Ascending aorta (tissue), 2 donors: ENCODE measurements at regions not wholly inside any gene's neighbourhood (a gene's known extent, or its start where the extent isn't known, plus 50 kb on each side); places are given as distances from the start of the nearest gene placed in this dataset.

Source experiments
- DNase-seq, 2 donors: peaks; one replicate each; pipeline ENCODE4 v3.0.0-alpha.2; 2019; ENCODE audit warnings: low spot score in 2 of 2
- H3K27ac ChIP-seq, 2 donors: fragments of 200-600 bp; sonication (generic); one replicate each; pipeline ENCODE4 v1.5.1; 2016 to 2017; ENCODE audit warnings: mild to moderate bottlenecking in 1 of 2
- H3K27me3 ChIP-seq: fragments of 200-600 bp; sonication (generic); one replicate; pipeline ENCODE4 v1.5.1; 2017
- H3K36me3 ChIP-seq, 2 donors: fragments of 200-600 bp; sonication (generic); one replicate each; pipeline ENCODE4 v1.5.1; 2016
- H3K4me1 ChIP-seq, 2 donors: fragments of 200-600 bp; sonication (generic); one replicate each; pipeline ENCODE4 v1.5.1; 2016 to 2017; ENCODE audit warnings: mild to moderate bottlenecking in 1 of 2
- H3K4me3 ChIP-seq, 2 donors: fragments of 200-600 bp; sonication (generic); one replicate each; pipeline ENCODE4 v1.5.1; 2016 to 2017; ENCODE audit warnings: mild to moderate bottlenecking in 1 of 2
- H3K9me3 ChIP-seq, 2 donors: fragments of 200-600 bp; sonication (generic); one replicate each; pipeline ENCODE4 v1.5.1; 2016
- intact Hi-C: fragments of 100-400 bp; cut with DNase I; formaldehyde crosslinking; loops from one replicate; pipeline ENCODE4 v1.15.1; 2023
- TF ChIP-seq, protein P1 (sequence below), 3 experiments: fragments of 200-600 bp in 2 of 3; fragments of 450-650 bp in 1 of 3; sonication (generic) in 2 of 3; IDR thresholded peaks; one replicate each; pipeline ENCODE4 v1.5.1; 2016 to 2019; ENCODE audit warnings: antibody characterized with exemption in 3 of 3, mild to moderate bottlenecking in 1 of 3, moderate library complexity in 1 of 3

DNA sequence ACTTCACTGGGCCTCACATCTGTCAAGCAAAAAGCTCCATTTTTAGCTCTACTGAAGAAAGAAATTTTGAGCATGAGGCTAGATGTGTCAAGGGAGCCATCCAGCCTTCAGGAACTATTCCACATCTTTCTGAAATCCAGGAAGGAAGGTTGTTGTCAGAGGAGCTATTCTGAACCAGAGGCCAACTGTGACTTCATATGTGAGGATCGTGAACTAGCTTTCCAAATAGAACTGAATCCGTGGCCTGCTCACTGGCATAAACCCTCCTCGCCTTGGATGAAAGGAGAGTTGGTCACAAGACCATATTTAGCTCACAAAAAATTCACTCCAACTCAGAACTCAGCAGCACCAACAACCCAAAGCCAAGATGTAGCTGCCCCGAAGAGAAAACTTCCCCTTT is 195.8 kb downstream of the FOXO1 start:
- TF ChIP-seq, protein P1, sequence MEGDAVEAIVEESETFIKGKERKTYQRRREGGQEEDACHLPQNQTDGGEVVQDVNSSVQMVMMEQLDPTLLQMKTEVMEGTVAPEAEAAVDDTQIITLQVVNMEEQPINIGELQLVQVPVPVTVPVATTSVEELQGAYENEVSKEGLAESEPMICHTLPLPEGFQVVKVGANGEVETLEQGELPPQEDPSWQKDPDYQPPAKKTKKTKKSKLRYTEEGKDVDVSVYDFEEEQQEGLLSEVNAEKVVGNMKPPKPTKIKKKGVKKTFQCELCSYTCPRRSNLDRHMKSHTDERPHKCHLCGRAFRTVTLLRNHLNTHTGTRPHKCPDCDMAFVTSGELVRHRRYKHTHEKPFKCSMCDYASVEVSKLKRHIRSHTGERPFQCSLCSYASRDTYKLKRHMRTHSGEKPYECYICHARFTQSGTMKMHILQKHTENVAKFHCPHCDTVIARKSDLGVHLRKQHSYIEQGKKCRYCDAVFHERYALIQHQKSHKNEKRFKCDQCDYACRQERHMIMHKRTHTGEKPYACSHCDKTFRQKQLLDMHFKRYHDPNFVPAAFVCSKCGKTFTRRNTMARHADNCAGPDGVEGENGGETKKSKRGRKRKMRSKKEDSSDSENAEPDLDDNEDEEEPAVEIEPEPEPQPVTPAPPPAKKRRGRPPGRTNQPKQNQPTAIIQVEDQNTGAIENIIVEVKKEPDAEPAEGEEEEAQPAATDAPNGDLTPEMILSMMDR (IDR thresholded peaks at IDR 0.05) = no peak
- Histone ChIP-seq H3K36me3 (no peaks in the 10 kb centered on the region), H3K4me1 (peaks cover 8 to 14% of the 10 kb centered on the region in 2 donors), H3K27me3 (no peaks in the 10 kb centered on the region), H3K9me3 (no peaks in the 10 kb centered on the region), H3K4me3 (no peak overlapping the region), H3K27ac (peak overlapping the region; percentile 90)
- intact Hi-C loops = loop anchor here (2.0 to 5.0 kb wide), 4 partner anchors 194 to 348 kb away; no protein-coding TSS in a partner anchor
- peak in 1 of 2 donors; percentile 88 for DNase-seq

DNA sequence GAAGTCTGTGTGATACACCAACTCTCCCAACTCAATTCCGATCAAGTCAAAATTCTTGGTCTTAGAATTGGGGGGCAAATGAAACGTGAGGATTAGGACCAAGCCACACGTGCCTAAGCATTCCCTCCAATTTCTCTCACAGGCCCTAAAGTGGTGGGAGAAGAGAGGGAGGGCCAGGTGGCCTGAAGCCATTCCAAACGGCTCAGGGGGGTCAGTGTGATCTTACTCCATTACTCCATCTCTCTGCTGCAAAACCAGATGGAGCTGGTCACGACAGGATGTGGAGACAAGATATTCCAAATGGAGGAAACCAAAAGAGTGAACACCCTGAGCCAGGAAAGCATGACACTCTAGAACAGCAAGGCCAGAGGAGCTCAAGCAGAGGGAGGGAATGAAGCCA is 195.4 kb downstream of the FOXO1 start:
- DNase-seq = peak in 1 of 2 donors; percentile 61
- no peaks in the 10 kb centered on the region for H3K27me3 ChIP-seq
- H3K4me3 ChIP-seq = no peak overlapping the region
- TF ChIP-seq, protein P1 (IDR thresholded peaks at IDR 0.05) = no peak
- peaks cover 8 to 16% of the 10 kb centered on the region in 2 donors for H3K4me1 ChIP-seq
- no peaks in the 10 kb centered on the region for H3K9me3 ChIP-seq
- no peaks in the 10 kb centered on the region for H3K36me3 ChIP-seq
- peak overlapping the region; percentile 90 for H3K27ac ChIP-seq
- intact Hi-C loops = loop anchor here (2.0 to 5.0 kb wide), 4 partner anchors 194 to 349 kb away; no protein-coding TSS in a partner anchor

DNA sequence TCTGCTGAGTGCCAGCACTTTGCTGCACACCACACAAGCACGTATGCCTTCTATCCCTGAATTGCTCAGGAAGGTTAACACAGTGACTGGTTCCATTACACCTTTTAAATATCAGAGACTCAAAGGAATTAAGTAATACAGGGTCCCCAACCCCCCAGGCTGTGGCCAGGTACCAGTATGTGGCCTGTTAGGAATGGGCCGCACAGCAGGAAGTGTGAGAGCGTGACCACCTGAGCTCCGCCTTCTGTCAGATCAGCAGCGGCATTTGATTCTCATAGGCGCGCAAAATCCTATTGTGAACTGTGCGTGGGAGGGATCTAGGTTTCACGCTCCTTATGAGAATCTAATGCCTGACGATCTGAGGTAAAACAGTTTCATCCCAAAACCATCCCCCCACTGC is 194.5 kb downstream of the FOXO1 start:
- TF ChIP-seq, protein P1 (IDR thresholded peaks at IDR 0.05) = no peak
- H3K4me1 ChIP-seq = peaks cover 8 to 25% of the 10 kb centered on the region in 2 donors
- H3K9me3 ChIP-seq = no peaks in the 10 kb centered on the region
- H3K27ac ChIP-seq = peak overlapping the region; percentile 90
- no peaks in the 10 kb centered on the region for H3K36me3 ChIP-seq
- H3K27me3 ChIP-seq = no peaks in the 10 kb centered on the region
- intact Hi-C loops = loop anchor here (2.0 to 5.0 kb wide), 4 partner anchors 193 to 350 kb away; no protein-coding TSS in a partner anchor
- no peak overlapping the region for H3K4me3 ChIP-seq
- DNase-seq = peak in 1 of 2 donors; percentile 51

DNA sequence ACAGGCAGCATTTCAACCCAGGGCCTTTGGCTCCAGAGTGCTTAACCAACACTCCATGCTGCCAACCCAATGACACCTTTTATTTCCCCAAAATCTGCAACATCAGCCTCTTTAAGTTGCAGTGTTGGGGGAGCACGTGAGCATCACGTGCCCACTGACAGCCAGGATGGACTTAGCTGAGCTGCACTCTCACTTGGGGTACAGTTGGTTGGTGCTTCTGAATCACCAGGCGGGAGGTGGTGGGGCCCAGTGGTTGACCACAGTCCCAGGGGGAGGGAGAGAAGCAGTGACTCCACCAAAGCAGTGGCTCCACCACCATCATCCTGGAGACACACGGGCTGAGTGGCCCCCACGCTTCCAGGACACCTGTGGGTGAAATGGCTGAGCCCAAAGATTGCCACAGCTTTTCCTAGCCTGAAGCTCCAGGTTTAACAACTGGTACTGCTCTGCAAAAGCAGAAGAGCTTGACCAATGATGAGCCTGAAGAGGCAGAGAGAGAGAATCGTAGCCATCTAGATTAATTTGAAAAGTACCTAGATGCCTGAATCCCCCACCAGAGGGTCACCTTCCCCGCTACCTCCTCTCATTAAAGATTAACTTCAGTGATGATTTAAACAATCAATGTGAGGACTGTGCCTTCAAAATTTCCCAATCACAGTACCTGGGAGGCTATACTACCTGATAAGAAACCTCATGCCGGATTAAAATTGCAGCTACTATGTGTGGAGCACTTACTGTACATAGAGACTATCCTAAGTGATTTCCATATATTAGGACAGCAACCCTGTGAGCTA is 193.8 kb downstream of the FOXO1 start:
- intact Hi-C loops = loop anchor here (5.0 kb wide), 3 partner anchors 200 to 350 kb away; no protein-coding TSS in a partner anchor
- no peak overlapping the region for H3K4me3 ChIP-seq
- peaks cover 14 to 32% of the 10 kb centered on the region in 2 donors for H3K4me1 ChIP-seq
- H3K27me3 ChIP-seq = no peaks in the 10 kb centered on the region
- TF ChIP-seq, protein P1 (IDR thresholded peaks at IDR 0.05) = no peak
- peak overlapping the region; percentile 90 for H3K27ac ChIP-seq
- no peaks in the 10 kb centered on the region for H3K36me3 ChIP-seq
- no peaks in the 10 kb centered on the region for H3K9me3 ChIP-seq
- peak in 1 of 2 donors; percentile 52 for DNase-seq

DNA sequence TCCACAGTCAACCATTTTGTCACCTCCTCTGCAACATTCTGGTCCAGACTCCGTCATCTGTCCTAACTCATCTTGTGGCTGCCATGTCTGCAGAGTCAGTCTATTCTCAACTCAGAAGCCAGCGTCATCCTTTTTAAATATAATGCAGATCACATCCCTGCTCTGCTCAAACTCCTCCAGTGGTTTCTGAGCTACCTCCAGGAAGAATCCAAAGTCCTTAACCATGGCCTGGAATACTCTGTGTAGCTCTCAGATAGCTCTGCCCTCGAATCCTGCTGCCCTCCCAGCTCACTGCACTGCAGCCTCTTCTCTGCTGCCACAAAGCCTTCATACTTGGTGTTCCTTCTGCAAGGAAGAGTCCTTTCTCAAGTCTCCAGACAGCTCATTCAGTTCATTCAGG is 190.8 kb downstream of the FOXO1 start:
- H3K4me3 ChIP-seq = no peak overlapping the region
- H3K4me1 ChIP-seq = peaks cover 11 to 35% of the 10 kb centered on the region in 2 donors
- no peak for DNase-seq

More for the DNA sequence above, 190.8 kb downstream of the FOXO1 start:
- no peaks in the 10 kb centered on the region for H3K9me3 ChIP-seq
- H3K27ac ChIP-seq = no peak overlapping the region
- no peaks in the 10 kb centered on the region for H3K27me3 ChIP-seq
- intact Hi-C loops = loop anchor here (5.0 kb wide), 1 partner anchor 33 kb away; no protein-coding TSS in a partner anchor
- TF ChIP-seq, protein P1 (IDR thresholded peaks at IDR 0.05) = no peak
- no peaks in the 10 kb centered on the region for H3K36me3 ChIP-seq
